A549 (cell line): ENCODE measurements at regions not wholly inside any gene's neighbourhood (a gene's known extent, or its start where the extent isn't known, plus 50 kb on each side); places are given as distances from the start of the nearest gene placed in this dataset.

ENCODE experiments used
- ATAC-seq, 2 experiments: fragments of 200-7000 bp in 1 of 2; fragments of >200 bp in 1 of 2; cut with Nextera tagmentation in 1 of 2; cut with Tn5 transposase in 1 of 2; 3 replicates each; pipeline versions ENCODE4 v1.8.0 to v1.9.1; 2018 to 2020; ENCODE audit warnings: mild to moderate bottlenecking in 1 of 2, moderate library complexity in 1 of 2
- CTCF ChIA-PET: fragments of 300-600 bp; sonication (Branson Sonifier 250); formaldehyde crosslinking; extraction: SDS; loops from one replicate; lab custom pipeline; 2021; ENCODE audit warnings: antibody characterized with exemption, inconsistent platforms; lab: Yijun Ruan, JAX
- POLR2A ChIA-PET: fragments of 350-600 bp; formaldehyde crosslinking; extraction: SDS; loops from one replicate; lab custom pipeline; 2021; ENCODE audit warnings: antibody characterized with exemption, inconsistent platforms; lab: Yijun Ruan, JAX
- DNase-seq, 2 experiments: peaks; one replicate each; pipeline versions ENCODE4 v3.0.0 to v3.0.0-alpha.2; 2011 to 2016; ENCODE audit warnings: low read depth in 1 of 2, low spot score in 1 of 2
- FAIRE-seq: peaks from 2 replicates; lab custom pipeline; 2011; peaks lifted over from hg19 to GRCh38; lab: Jason Lieb, UNC
- H3K27ac ChIP-seq, 2 experiments: fragments of >200 bp; sonication (Bioruptor Twin); formaldehyde crosslinking; 3 replicates each; pipeline ENCODE4 v1.5.1; 2016 to 2017
- H3K4me1 ChIP-seq: fragments of >200 bp; sonication (Bioruptor Twin); formaldehyde crosslinking; 3 replicates; pipeline ENCODE4 v1.6.1; 2016
- H3K4me2 ChIP-seq: fragments of >200 bp; sonication (Bioruptor Twin); formaldehyde crosslinking; 3 replicates; pipeline ENCODE4 v1.6.1; 2016
- H3K4me3 ChIP-seq: fragments of >200 bp; sonication (Bioruptor Twin); formaldehyde crosslinking; 3 replicates; pipeline ENCODE4 v1.5.1; 2016
- H3K9me3 ChIP-seq: fragments of >200 bp; sonication (Bioruptor Twin); formaldehyde crosslinking; 3 replicates; pipeline ENCODE4 v1.6.1; 2016
- BHLHE40 ChIP-seq: IDR thresholded peaks from 2 replicates; pipeline ENCODE4 v1.6.1; 2012; ENCODE audit warnings: low read depth, low read length, inconsistent platforms
- CBX2 ChIP-seq: fragments of 200-600 bp; sonication (generic); IDR thresholded peaks from 2 replicates; pipeline ENCODE4 v1.6.1; 2016; ENCODE audit warnings: low read depth, mild to moderate bottlenecking, borderline replicate concordance
- CHD2 ChIP-seq: fragments of 150-350 bp; IDR thresholded peaks from 2 replicates; pipeline ENCODE4 v1.6.1; 2014; ENCODE audit warnings: low read length; ENCODE audit not compliant: partially characterized antibody
- EHF ChIP-seq: fragments of 250-450 bp; sonication (Bioruptor Pico); IDR thresholded peaks from 2 replicates; pipeline ENCODE4 v1.5.0; 2020; ENCODE audit warnings: mild to moderate bottlenecking
- EHMT2 ChIP-seq: fragments of 200-600 bp; sonication (generic); IDR thresholded peaks from 2 replicates; pipeline ENCODE4 v1.6.1; 2016; ENCODE audit warnings: antibody characterized with exemption, low read depth, mild to moderate bottlenecking, moderate library complexity
- ESRRA ChIP-seq: fragments of 150-350 bp; IDR thresholded peaks from 2 replicates; pipeline ENCODE4 v1.6.1; 2014; ENCODE audit warnings: mild to moderate bottlenecking, low read length, borderline replicate concordance
- FOSB ChIP-seq: fragments of 250-450 bp; sonication (Bioruptor Pico); IDR thresholded peaks from 2 replicates; pipeline ENCODE4 v1.5.0; 2020; ENCODE audit warnings: mild to moderate bottlenecking, moderate library complexity
- HDAC2 ChIP-seq: fragments of 200-600 bp; sonication (generic); IDR thresholded peaks from 2 replicates; pipeline ENCODE4 v1.6.1; 2016
- HOXB13 ChIP-seq: fragments of 250-450 bp; sonication (Bioruptor Pico); IDR thresholded peaks from 2 replicates; pipeline ENCODE4 v1.5.0; 2020; ENCODE audit warnings: low read depth, mild to moderate bottlenecking, moderate library complexity
- JUNB ChIP-seq: fragments of >200 bp; sonication (Bioruptor Twin); formaldehyde crosslinking; IDR thresholded peaks from 2 replicates; pipeline ENCODE4 v1.6.1; 2016
- MAFK ChIP-seq: fragments of 450-650 bp; IDR thresholded peaks from 2 replicates; pipeline ENCODE4 v1.6.1; 2014; ENCODE audit not compliant: partially characterized antibody
- NFE2L2 ChIP-seq: fragments of 150-350 bp; conservative IDR thresholded peaks from 2 replicates; pipeline ENCODE4 v1.6.1; 2014; ENCODE audit warnings: low read length
- NPAS2 ChIP-seq: fragments of 250-450 bp; sonication (Bioruptor Pico); IDR thresholded peaks from 2 replicates; pipeline ENCODE4 v1.8.0; 2022; ENCODE audit warnings: mild to moderate bottlenecking, moderate library complexity, borderline replicate concordance
- POLR2AphosphoS2 ChIP-seq: conservative IDR thresholded peaks from 2 replicates; pipeline ENCODE4 v1.6.1; 2012; ENCODE audit warnings: low read length, improper control_type of control experiment, inconsistent platforms
- RCOR1 ChIP-seq: fragments of 150-350 bp; IDR thresholded peaks from 2 replicates; pipeline ENCODE4 v1.6.1; 2014; ENCODE audit warnings: antibody characterized with exemption, low read length, low read depth
- SMC3 ChIP-seq: fragments of >200 bp; sonication (Bioruptor Twin); formaldehyde crosslinking; IDR thresholded peaks from 3 replicates; pipeline ENCODE4 v1.6.1; 2018; ENCODE audit warnings: inconsistent platforms
- SREBF2 ChIP-seq: fragments of 450-650 bp; IDR thresholded peaks from 2 replicates; pipeline ENCODE4 v1.6.1; 2014; ENCODE audit warnings: mild to moderate bottlenecking, moderate library complexity
- ZSCAN20 ChIP-seq: fragments of 250-450 bp; sonication (Bioruptor Pico); IDR thresholded peaks from 2 replicates; pipeline ENCODE4 v1.8.0; 2022; ENCODE audit warnings: mild to moderate bottlenecking, moderate library complexity
- whole genome bisulfite sequencing: methylation state at CpG from one replicate; pipeline ENCODE4 v1.1.6; 2017; ENCODE audit errors: missing lambda C conversion rate; 5-methylcytosine and 5-hydroxymethylcytosine counted together
- TF ChIP-seq, protein P1 (sequence below): IDR thresholded peaks from 2 replicates; pipeline ENCODE4 v1.6.1; 2012
- TF ChIP-seq, protein P2 (sequence below): fragments of 250-450 bp; sonication (Bioruptor Pico); IDR thresholded peaks from 2 replicates; pipeline ENCODE4 v1.5.0; 2020; ENCODE audit warnings: low read depth, mild to moderate bottlenecking, moderate library complexity
- TF ChIP-seq, protein P3 (sequence below): fragments of 150-350 bp; IDR thresholded peaks from 2 replicates; pipeline ENCODE4 v1.6.1; 2014; ENCODE audit warnings: low read depth, mild to moderate bottlenecking, low read length
- TF ChIP-seq, protein P4 (sequence below): fragments of >200 bp; sonication (Bioruptor Twin); formaldehyde crosslinking; IDR thresholded peaks from 2 replicates; pipeline ENCODE4 v1.6.1; 2016
- TF ChIP-seq, protein P5 (sequence below): fragments of >200 bp; sonication (Bioruptor Twin); formaldehyde crosslinking; IDR thresholded peaks from 3 replicates; pipeline ENCODE4 v1.6.1; 2016
- TF ChIP-seq, protein P6 (sequence below): fragments of 450-650 bp; IDR thresholded peaks from 2 replicates; pipeline ENCODE4 v1.6.1; 2014; ENCODE audit warnings: antibody characterized with exemption

DNA sequence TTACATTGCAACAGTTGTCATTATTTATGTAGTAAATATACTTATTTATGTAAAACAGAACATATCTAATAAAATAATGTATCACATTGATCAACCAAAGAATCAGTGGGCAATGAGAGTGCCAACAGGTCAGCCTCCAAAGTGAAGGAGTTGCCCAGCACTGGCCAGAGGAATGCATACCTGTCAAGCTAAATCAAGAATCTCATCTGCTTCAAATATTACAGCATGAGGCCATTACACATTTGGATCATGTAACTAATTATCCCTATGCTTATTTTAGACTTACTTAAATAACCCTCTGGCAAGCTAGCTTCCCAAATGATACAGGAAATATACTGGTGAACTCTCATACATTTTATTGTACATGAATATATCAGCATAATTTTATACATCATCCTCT is 1211.7 kb upstream of the ACVR2A start (continued):
- TF ChIP-seq, protein P1, sequence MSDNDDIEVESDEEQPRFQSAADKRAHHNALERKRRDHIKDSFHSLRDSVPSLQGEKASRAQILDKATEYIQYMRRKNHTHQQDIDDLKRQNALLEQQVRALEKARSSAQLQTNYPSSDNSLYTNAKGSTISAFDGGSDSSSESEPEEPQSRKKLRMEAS, result no peak
- TF ChIP-seq, protein P2, sequence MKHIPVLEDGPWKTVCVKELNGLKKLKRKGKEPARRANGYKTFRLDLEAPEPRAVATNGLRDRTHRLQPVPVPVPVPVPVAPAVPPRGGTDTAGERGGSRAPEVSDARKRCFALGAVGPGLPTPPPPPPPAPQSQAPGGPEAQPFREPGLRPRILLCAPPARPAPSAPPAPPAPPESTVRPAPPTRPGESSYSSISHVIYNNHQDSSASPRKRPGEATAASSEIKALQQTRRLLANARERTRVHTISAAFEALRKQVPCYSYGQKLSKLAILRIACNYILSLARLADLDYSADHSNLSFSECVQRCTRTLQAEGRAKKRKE (CRISPR knock-in tag), result no peak
- TF ChIP-seq, protein P3, sequence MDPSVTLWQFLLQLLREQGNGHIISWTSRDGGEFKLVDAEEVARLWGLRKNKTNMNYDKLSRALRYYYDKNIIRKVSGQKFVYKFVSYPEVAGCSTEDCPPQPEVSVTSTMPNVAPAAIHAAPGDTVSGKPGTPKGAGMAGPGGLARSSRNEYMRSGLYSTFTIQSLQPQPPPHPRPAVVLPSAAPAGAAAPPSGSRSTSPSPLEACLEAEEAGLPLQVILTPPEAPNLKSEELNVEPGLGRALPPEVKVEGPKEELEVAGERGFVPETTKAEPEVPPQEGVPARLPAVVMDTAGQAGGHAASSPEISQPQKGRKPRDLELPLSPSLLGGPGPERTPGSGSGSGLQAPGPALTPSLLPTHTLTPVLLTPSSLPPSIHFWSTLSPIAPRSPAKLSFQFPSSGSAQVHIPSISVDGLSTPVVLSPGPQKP, result no peak
- TF ChIP-seq, protein P4, sequence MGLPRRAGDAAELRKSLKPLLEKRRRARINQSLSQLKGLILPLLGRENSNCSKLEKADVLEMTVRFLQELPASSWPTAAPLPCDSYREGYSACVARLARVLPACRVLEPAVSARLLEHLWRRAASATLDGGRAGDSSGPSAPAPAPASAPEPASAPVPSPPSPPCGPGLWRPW, result no peak
- TF ChIP-seq NPAS2 (no peak), SREBF2 (no peak), NFE2L2 (no peak)

DNA sequence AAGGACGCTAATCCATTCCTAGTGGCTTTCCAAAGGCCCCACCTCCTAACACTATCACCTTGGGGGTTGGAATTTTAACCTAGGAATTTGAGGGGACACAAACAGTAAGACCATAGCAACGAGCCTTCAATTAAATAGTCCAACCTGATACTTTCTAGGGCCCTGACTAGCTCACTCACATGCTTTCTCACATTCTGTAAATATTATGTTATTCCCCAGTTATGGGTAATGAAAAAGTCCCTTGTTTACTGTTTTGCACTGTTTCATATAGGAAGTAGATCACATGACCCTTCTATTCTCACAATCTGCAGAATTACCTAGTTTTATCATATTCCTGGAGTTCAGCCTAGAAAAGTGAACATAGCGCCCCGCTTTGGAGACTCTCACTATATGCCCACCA is 1212.1 kb upstream of the ACVR2A start:
- FAIRE-seq (no peak), ATAC-seq (no peak), DNase-seq (no peak)
- H3K27ac ChIP-seq, result no peak overlapping the region
- WGBS, result 70% methylated on average over 4 of the region's 4 CpGs
- peaks cover 24% of the 10 kb centered on the region for H3K4me1 ChIP-seq
- no peak for TF ChIP-seq NFE2L2
- TF ChIP-seq EHF, result no peak
- TF ChIP-seq FOSB (CRISPR knock-in tag), result no peak
- TF ChIP-seq, protein P5, sequence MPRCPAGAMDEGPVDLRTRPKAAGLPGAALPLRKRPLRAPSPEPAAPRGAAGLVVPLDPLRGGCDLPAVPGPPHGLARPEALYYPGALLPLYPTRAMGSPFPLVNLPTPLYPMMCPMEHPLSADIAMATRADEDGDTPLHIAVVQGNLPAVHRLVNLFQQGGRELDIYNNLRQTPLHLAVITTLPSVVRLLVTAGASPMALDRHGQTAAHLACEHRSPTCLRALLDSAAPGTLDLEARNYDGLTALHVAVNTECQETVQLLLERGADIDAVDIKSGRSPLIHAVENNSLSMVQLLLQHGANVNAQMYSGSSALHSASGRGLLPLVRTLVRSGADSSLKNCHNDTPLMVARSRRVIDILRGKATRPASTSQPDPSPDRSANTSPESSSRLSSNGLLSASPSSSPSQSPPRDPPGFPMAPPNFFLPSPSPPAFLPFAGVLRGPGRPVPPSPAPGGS, result no peak
- TF ChIP-seq JUNB, result no peak
- TF ChIP-seq, protein P6, sequence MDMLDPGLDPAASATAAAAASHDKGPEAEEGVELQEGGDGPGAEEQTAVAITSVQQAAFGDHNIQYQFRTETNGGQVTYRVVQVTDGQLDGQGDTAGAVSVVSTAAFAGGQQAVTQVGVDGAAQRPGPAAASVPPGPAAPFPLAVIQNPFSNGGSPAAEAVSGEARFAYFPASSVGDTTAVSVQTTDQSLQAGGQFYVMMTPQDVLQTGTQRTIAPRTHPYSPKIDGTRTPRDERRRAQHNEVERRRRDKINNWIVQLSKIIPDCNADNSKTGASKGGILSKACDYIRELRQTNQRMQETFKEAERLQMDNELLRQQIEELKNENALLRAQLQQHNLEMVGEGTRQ, result no peak
- TF ChIP-seq ESRRA, result no peak
- TF ChIP-seq, all 56 proteins: peak for 0
- H3K9me3 ChIP-seq, result no peaks in the 10 kb centered on the region
- POLR2A ChIA-PET, result no interaction called here
- no peak overlapping the region for H3K4me3 ChIP-seq
- no peak overlapping the region for H3K4me2 ChIP-seq
- CTCF ChIA-PET, result no interaction called here

DNA sequence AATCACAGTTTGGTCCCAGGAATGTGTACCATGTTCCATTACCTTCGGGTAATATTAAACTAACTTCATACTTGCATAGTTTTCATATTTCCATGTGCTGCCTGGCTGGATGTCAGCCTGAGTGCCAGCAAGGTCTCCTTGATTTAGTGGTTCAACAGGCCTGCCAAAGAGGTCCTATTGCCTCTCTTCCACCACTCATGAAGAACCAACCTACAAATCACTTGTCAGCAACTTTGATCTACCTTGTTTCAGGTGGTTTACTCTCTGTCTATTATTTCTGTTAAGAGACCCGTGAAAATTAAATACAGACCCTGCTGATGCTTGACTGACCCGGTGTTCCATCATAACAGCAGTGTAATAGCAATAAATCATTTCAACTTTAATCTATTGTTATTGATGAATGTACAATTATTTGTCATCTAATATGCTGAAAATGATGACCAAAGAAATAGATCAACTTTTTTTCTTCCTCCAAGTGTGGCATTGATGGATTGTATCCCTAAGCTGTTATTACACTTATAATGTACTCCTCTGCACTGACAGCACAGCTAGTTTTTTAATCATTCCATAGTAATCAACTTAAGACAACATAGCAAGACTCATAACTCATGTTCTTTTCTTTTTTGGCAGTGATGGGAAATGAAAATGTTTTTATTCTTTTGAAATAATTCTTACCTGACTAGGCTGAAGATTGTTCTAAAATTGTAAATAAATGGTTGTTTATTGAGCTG is 1220.2 kb upstream of the ACVR2A start:
- ChIA-PET POLR2A (no interaction called here), CTCF (no interaction called here)
- no peak for DNase-seq
- no peak for TF ChIP-seq EHMT2
- no peak for TF ChIP-seq MAFK
- no peak for TF ChIP-seq HDAC2
- no peak for TF ChIP-seq SMC3
- TF ChIP-seq SREBF2, result no peak
- no peak for TF ChIP-seq HOXB13 (CRISPR knock-in tag)
- no peak for TF ChIP-seq RCOR1
- TF ChIP-seq ZSCAN20 (CRISPR knock-in tag), result no peak
- TF ChIP-seq CHD2, result no peak
- no peak for TF ChIP-seq CBX2
- TF ChIP-seq BHLHE40, result no peak
- no peak for TF ChIP-seq POLR2AphosphoS2
- H3K4me1 ChIP-seq, result no peaks in the 10 kb centered on the region
- no peak overlapping the region for H3K27ac ChIP-seq
- H3K4me2 ChIP-seq, result no peak overlapping the region
- no peak for ATAC-seq
- H3K4me3 ChIP-seq, result no peak overlapping the region
- no peak for FAIRE-seq
- 26% methylated on average over 3 of the region's 3 CpGs for WGBS
- H3K9me3 ChIP-seq, result no peaks in the 10 kb centered on the region
